Right ventricle myocardium inferior (tissue), 1 donor: ENCODE measurements at regions not wholly inside any gene's neighbourhood (a gene's known extent, or its start where the extent isn't known, plus 50 kb on each side); places are given as distances from the start of the nearest gene placed in this dataset.
"Not testable (repeated sequence)": the region's sequence is repeated elsewhere in the genome, so short reads cannot be mapped to it uniquely, and the experiment has no call there.

ENCODE experiments used
- ATAC-seq: fragments of 200-7000 bp; cut with Tn5 transposase; one replicate; pipeline ENCODE4 v1.9.1; 2020; ENCODE audit warnings: mild to moderate bottlenecking, moderate library complexity
- DNase-seq: peaks from one replicate; pipeline ENCODE4 v3.0.0; 2021; ENCODE audit errors: missing footprints
- intact Hi-C: fragments of 100-400 bp; cut with DNase I; formaldehyde crosslinking; loops from one replicate; pipeline ENCODE4 v1.11.0; 2022
- donor health status: DM: no; HTN: yes; CAD: no; lungs with severe emphysema.

DNA sequence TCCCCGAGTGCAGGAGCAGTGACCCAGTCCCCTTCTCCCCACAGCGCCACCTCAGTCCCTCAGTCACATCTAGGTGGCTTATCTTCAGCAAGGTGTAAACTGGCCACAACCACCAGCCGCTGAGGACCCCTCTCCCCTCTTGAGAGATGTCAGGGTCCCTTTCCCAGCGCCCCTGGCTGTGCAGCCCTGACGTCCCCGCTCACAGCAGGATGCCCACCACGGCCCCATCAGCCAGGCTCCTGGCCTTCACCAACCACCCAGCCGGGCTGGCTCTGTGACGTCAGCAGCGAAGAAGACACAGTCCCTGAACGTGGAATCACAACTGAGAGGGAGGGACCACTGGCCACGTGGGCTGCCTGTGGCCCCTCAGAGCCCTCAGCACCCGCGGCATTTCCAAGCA is 249.4 kb downstream of the NPHP4 start:
- no peak for ATAC-seq
- intact Hi-C loops, result no loop called here
- no peak for DNase-seq

DNA sequence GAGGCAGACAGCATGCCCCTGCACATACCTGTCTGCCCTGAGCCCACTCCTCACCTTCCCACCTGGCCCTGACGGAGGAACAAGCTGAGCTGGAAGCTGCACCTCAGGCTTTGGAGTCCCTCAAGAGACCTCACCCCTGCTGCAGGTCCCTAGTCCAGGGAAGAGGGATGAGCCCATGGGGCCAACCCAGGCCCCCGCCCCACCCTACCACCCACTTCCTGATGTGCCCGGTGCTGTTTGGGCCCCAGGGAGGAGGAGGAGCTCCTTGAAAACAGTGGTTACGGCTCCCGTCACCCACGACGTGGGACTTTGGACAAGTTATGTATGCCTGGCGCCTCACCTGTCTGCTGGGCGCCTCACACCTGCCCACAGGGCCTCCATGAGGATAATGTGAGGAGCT is 250.2 kb downstream of the NPHP4 start:
- intact Hi-C loops, result no loop called here
- ATAC-seq, result no peak
- no peak for DNase-seq

GRCh38 chr1:5740865-5741860 is 251.1 kb downstream of the NPHP4 start:
- intact Hi-C loops, result no loop called here
- no peak for ATAC-seq
- DNase-seq, result no peak

GRCh38 chr1:5740450-5740849 is 251.8 kb downstream of the NPHP4 start:
- DNase-seq, result no peak
- ATAC-seq, result no peak
- intact Hi-C loops, result no loop called here

- intact Hi-C loops, result no loop called here
- DNase-seq (no peak), ATAC-seq (no peak)
Observed at GRCh38 chr1:5739561-5740078, 252.6 kb downstream of the NPHP4 start.

DNA sequence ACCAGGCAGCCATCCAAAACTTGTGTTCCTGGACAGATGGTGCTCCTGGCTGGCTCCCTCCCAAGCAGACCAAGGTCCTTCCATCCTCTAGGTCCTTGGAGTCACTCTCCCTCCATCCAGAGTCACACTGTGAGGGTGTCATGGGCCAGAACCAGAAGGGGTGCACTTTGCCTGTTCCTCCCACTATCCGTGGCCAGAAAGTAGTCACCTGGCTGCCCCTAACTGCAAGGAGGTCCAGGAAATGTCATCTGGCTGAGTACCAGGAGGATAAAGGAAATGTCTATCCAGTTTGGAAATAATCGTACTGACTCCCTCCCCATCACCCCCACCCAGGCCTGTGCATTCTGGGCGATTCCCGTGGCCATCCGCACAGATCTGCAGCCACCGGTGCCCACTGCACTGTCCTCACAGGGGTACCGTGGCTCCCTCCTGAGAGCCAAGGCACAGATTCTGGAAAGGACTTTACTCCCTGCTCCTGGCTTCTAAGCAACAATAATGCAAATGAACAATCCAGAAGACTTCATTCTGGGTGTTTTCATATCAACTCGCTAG is 253.2 kb downstream of the NPHP4 start:
- intact Hi-C loops, result no loop called here
- no peak for DNase-seq
- no peak for ATAC-seq

- no peak for DNase-seq
- no peak for ATAC-seq
- intact Hi-C loops, result no loop called here
Observed at GRCh38 chr1:5737081-5737480, 255.1 kb downstream of the NPHP4 start.

GRCh38 chr1:5734996-5735395 is 257.2 kb downstream of the NPHP4 start:
- intact Hi-C loops, result no loop called here
- no peak for DNase-seq

GRCh38 chr1:5734414-5734813 is 257.8 kb downstream of the NPHP4 start:
- DNase-seq (no peak), ATAC-seq (no peak)
- intact Hi-C loops, result no loop called here

More at GRCh38 chr1:5734996-5735395, 257.2 kb downstream of the NPHP4 start:
- ATAC-seq, result no peak

- intact Hi-C loops, result no loop called here
- no peak for DNase-seq
Observed at GRCh38 chr1:5733596-5733995, 258.6 kb downstream of the NPHP4 start.

DNA sequence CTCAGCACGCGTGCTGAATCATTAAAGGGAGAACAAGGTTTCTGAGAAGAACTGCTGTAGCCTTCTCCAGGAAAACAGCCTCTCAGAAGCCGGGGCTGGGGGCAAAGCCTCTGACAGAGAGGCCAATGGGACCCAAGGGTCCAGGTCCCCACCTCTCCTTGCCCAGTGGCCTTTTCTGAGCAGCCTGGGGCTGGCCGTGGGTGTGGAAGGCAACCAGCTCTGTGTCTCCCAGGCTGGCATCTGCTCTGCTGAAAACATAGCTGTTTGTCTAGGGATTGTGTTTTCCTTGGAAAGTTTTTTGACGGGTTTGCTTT is 261.2 kb downstream of the NPHP4 start:
- no peak for ATAC-seq
- intact Hi-C loops, result no loop called here
- no peak for DNase-seq

More at GRCh38 chr1:5733596-5733995, 258.6 kb downstream of the NPHP4 start:
- ATAC-seq, result no peak

- DNase-seq (no peak), ATAC-seq (no peak)
- intact Hi-C loops, result no loop called here
Observed at GRCh38 chr1:5730272-5731109, 261.7 kb downstream of the NPHP4 start.

GRCh38 chr1:5729636-5730145 is 262.5 kb downstream of the NPHP4 start:
- ATAC-seq (no peak), DNase-seq (no peak)
- intact Hi-C loops, result no loop called here

DNA sequence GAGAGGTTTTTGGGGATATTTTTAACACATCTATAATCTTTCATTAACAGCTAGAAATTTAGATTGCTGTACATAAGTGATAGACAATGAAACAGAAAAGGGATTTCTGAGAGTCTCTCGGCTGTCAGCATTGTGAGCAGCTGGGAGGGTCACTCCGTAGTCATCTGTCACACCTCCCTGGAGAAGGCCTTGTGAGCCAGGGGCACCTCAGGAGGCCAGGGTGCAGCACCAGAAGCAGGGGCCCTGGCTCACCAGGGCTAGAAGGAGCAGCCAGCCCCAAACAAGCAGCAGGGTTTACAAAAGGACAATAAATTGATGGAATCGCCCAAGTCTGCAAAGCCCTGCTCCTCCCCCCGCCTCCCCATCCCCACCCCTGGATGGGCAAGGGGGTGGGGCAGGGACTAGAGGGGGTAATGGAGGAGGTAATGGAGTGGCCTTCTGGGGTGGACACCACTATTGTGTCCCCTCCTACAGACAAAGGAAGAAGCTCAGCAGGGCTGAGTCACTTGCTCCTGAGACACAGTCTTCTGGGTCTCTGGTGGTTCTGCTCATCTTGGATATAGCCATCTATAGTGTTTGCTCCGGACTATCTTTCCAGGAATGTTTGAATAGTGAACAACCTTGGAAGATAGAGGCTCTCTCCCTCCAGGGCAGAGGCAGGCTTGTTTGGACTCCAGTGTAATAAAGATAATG is 263.4 kb downstream of the NPHP4 start:
- DNase-seq (no peak), ATAC-seq (no peak)
- intact Hi-C loops, result no loop called here

- DNase-seq, result no peak
- no peak for ATAC-seq
- intact Hi-C loops, result no loop called here
Observed at GRCh38 chr1:5727871-5728643, 264.2 kb downstream of the NPHP4 start.

- DNase-seq, result no peak
- no peak for ATAC-seq
- intact Hi-C loops, result no loop called here
Observed at GRCh38 chr1:5727191-5727590, 265.0 kb downstream of the NPHP4 start.

DNA sequence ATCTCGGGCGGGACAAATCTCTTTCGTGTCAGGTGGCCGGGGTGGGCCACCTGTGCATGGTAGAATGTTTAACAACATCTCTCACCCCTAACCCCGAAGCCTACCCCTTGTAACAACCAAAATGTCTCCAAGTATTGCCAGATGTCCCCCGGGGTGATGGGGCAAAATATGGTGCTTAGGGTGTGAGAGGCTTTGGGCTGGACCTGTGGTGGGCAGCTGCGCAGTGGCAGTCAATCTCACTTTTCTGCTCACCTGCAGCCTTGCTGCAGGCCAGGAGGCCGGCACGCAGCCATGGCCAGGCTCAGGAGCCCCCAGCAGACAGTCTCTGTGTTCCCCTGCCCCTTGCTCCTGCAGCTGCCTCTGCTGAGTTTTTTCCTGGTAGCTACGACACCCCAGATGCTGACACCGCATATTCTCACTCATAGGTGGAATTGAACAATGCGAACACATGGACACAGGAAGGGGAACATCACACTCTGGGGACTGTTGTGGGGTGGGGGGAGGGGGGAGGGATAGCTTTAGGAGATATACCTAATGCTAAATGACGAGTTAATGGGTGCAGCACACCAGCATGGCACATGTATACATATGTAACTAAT is 265.5 kb downstream of the NPHP4 start:
- intact Hi-C loops, ATAC-seq, DNase-seq: not testable (repeated sequence)
